ENCODE measurements at regions not wholly inside any gene's neighbourhood (a gene's known extent, or its start where the extent isn't known, plus 50 kb on each side); places are given as distances from the start of the nearest gene placed in this dataset.

DNA sequence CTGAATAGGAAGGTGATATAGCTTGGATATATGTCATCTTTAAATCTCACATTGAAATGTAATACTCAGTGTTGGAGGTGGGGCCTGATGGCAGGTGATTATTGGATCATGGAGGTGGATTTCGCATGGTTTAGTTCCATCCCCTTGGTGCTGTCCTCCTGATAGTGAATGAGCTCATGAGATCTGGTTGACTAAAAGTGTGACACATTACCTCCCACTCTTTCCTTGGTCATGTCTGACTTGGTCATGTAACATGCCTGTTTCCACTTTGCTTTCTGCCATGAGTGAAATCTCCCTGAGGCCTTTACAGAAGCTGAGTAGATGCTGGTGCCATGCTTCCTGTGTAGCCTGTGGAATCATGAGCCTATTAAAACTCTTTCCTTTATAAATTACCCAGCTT lies 664.5 kb upstream of the NR5A2 start:
- DNase-seq (ENCODE audit: low read depth in 3 of 3, low spot score in 2 of 3): no peak

DNA sequence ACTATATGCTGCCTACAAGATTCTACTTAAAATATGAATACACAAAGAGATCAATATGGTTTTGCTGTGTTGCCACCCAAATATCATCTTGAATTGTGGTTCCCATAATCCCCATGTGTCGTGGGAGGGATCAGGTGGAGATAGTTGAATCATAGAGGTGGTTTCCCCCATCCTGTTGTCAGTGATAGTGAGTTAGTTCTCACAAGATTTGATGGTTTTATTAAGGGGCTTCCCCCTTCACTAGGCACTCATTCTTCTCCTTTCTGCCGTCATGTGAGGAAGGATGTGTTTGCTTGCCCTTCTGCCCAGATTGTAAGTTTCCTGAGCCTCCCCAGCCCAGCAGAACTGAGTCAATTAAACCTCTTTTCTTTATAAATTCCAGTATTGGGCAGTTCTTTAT lies 654.4 kb upstream of the NR5A2 start:
- DNase-seq (ENCODE audit: low read depth in 3 of 3, low spot score in 2 of 3): no peak

- no peak for DNase-seq (ENCODE audit: low read depth in 3 of 3, low spot score in 2 of 3)
These were observed 650.3 kb upstream of the NR5A2 start for GRCh38 chr1:199377211-199377610.

- no peak for DNase-seq (ENCODE audit: low read depth in 3 of 3, low spot score in 2 of 3)
These were observed 643.7 kb upstream of the NR5A2 start for GRCh38 chr1:199383793-199384192.

DNA sequence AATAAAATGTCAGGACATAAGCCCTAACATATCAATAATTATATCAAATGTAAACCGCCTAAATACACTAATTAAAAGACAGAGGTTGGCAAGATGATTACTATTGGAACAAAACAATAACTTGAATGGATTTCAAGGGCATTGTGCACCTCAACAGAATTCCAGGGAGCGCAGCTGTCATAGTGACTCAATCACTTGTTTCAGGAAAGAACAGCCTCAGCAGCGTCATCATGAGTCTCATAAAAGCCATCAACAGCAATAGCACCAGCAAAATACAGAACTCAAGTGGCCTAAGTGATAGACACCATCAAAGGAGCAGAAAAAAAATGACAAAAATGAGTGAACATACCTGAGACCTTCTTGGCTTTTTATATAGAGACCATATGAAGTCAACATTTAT lies 632.7 kb upstream of the NR5A2 start:
- DNase-seq (ENCODE audit: low read depth in 3 of 3, low spot score in 2 of 3): no peak

GRCh38 chr1:199396456-199396855 lies 631.1 kb upstream of the NR5A2 start:
- DNase-seq (ENCODE audit: low read depth in 3 of 3, low spot score in 2 of 3): no peak

- DNase-seq (ENCODE audit: low read depth in 3 of 3, low spot score in 2 of 3): no peak
These were observed 627.4 kb upstream of the NR5A2 start for GRCh38 chr1:199399996-199400724.

DNA sequence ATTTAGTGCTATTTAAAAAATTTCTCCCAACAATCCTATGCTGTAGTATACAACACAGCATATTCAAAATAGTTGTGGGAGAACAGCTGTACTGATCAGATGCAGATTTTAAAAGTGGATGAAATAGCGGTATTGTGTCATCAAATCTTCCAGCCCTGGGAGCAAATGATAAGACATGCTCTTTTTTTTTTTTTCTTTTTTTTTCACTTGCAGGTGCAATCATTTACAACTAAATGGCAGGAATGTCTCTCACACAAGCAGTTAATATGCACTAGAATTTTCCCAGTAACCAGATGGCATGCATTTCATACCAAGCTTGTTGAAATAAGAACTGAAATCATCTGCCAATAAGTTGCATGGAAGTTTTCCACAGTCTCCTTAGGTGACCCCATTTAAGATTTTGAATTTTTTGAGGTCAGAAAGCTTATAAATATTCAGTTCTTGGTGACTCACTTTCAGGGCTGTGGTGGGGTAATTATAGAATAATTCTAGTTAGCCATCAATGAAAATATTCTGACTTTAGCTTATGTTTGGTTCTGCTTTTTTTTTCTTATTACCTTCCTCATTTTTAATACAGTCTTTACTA lies 623.9 kb upstream of the NR5A2 start:
- no peak for DNase-seq (ENCODE audit: low read depth in 3 of 3, low spot score in 2 of 3)

- DNase-seq (ENCODE audit: low read depth in 3 of 3, low spot score in 2 of 3): no peak
These were observed 623.3 kb upstream of the NR5A2 start for GRCh38 chr1:199404191-199404590.

GRCh38 chr1:199404976-199405375 lies 622.5 kb upstream of the NR5A2 start:
- no peak for DNase-seq (ENCODE audit: low read depth in 3 of 3, low spot score in 2 of 3)

DNA sequence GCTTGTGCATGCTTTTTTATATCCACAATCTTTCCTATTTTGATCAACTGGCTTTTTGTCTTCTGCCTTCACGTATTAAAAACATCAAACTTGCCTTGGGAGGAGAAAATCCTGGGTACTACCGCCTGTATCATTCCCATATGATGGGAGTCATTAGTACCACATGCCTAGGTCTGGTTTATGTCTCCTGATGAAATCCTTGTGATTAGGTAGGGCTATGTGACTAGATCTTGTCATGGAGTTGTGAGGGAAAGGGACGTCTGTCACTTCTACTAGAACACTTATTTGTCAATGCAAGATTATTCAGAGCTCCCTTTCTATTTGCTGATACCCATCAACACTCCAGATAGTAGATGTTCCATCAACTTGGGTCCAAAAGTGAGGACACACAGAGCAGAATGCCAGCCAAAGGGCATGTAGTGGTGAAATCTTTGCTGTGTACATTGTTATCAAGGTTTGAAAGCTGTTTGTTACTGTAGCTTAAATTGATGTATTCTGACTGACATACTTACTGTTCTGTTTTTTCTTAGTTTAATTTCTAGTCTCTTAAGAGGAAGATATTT lies 621.8 kb upstream of the NR5A2 start:
- DNase-seq (ENCODE audit: low read depth in 3 of 3, low spot score in 2 of 3): no peak

DNA sequence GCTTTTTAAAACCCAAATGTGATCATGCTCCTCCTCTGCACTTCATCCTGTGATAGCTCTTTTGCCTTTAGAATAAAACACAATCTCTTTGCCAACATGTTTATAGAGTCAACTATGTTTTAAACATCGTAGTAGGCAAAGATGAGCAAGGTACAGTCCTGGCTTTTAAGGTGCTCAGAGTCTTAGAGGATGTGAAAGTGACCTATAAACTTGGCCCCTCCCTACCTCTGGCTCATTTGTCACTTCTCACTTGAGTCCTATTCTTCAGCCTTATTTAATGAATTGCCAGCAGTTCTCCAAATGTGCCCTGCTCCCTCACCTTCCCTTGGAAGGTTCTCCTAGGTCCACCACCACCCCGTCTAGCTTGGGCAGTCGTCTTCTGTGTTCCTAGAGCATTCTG lies 617.0 kb upstream of the NR5A2 start:
- DNase-seq (ENCODE audit: low read depth in 3 of 3, low spot score in 2 of 3): no peak

DNA sequence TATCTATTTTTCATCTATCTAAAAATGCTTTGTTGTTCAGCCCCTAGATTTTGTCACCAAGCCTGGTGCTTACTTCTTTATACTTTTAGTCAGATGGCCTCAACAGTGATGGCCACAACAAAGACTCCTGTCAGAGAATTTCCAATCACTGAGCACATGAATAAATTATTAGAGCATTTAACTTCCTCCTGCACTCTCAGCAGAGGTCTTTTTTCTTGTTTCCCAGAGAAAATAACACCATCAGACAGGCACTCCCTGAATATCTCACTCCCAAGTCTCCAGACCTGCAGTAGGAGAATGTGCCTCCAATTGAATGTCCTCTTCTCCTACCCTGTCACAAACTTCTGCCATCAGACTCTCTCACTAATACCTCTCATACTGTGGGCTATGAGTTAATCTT lies 616.0 kb upstream of the NR5A2 start:
- no peak for DNase-seq (ENCODE audit: low read depth in 3 of 3, low spot score in 2 of 3)

- no peak for DNase-seq (ENCODE audit: low read depth in 3 of 3, low spot score in 2 of 3)
These were observed 605.3 kb upstream of the NR5A2 start for GRCh38 chr1:199422206-199422605.

DNA sequence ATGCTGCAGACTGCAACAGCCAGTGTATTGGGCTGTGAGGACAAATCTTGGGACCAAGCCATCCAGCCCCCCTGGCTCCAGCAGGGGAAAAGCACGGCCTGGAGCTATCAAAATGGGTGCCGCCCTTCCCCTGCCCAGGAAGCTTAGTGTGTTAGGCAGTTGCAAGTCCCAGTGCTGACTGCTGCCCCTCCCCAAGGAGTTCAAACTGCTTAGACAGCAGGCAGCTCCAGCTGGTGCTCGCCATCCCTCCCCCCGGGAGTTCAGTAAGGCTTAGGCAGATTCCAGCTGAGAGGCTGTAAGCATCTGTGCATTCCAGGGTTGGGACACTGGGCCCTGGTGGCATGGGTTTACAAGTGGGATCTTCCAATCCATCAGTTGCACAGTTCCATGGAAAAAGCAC lies 579.6 kb upstream of the NR5A2 start:
- no peak for DNase-seq (ENCODE audit: low read depth in 3 of 3, low spot score in 2 of 3)

DNA sequence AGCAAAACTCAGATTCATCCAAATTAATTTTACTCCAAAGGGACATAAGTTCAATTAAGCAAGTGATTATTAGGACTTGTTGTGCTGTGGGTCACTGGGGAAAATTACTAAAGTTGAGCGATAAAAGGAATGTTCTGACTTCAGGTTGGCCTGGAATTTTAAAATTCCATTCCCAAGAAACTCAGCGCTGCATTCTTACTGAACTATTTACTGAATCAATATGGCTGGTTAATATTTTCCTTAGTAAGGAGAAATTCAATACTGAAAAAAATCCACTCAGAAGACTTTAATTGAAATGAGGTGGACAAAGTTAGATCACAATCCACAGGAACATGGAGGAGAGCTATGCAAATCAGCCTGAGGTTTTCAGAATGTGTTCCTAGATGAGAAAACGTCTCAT lies 578.9 kb upstream of the NR5A2 start:
- DNase-seq (ENCODE audit: low read depth in 3 of 3, low spot score in 2 of 3): no peak

GRCh38 chr1:199449221-199449620 lies 578.3 kb upstream of the NR5A2 start:
- DNase-seq (ENCODE audit: low read depth in 3 of 3, low spot score in 2 of 3): no peak

- no peak for DNase-seq (ENCODE audit: low read depth in 3 of 3, low spot score in 2 of 3)
These were observed 577.8 kb upstream of the NR5A2 start for GRCh38 chr1:199449681-199450080.

GRCh38 chr1:199452627-199453026 lies 574.9 kb upstream of the NR5A2 start:
- no peak for DNase-seq (ENCODE audit: low read depth in 3 of 3, low spot score in 2 of 3)

DNA sequence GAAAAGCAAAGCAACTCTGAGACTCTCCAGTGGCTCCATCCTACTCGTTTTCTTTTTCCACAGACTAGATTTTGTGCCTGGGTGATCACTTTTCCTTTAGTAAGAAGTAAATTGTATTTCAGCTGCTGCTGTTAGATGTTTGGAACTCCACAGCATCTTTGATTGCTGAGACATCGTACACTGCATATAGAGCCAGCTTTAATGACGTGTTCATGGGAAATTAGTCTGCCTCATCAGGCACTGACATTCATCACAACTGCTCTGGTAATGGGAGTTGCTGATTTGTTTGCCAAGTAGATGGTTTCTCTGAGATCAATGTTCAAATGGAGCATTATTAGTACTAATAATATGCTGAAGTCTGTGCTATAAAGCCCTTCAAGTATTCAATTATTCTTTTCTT lies 573.8 kb upstream of the NR5A2 start:
- DNase-seq (ENCODE audit: low read depth in 3 of 3, low spot score in 2 of 3): no peak

GRCh38 chr1:199460933-199461332 lies 566.6 kb upstream of the NR5A2 start:
- DNase-seq (ENCODE audit: low read depth in 3 of 3, low spot score in 2 of 3): no peak

- no peak for DNase-seq (ENCODE audit: low read depth in 3 of 3, low spot score in 2 of 3)
These were observed 563.9 kb upstream of the NR5A2 start for GRCh38 chr1:199463521-199464127.
